Sigmoid colon (tissue), 4 donors: ENCODE measurements at regions not wholly inside any gene's neighbourhood (a gene's known extent, or its start where the extent isn't known, plus 50 kb on each side); places are given as distances from the start of the nearest gene placed in this dataset.

ENCODE experiments used
- CTCF ChIP-seq, 4 experiments: fragments of 450-650 bp in 3 of 4; fragments of 200-600 bp in 1 of 4; IDR thresholded peaks; one replicate each; pipeline ENCODE4 v1.5.1; 2016 to 2019; ENCODE audit warnings: antibody characterized with exemption in 4 of 4, mild to moderate bottlenecking in 3 of 4, moderate library complexity in 2 of 4
- EP300 ChIP-seq, 4 donors: sonication (generic); formaldehyde crosslinking; IDR thresholded peaks; one replicate each; pipeline ENCODE4 v1.6.1; 2017; ENCODE audit warnings: antibody characterized with exemption in 4 of 4

GRCh38 chr16:87194172-87194571 is 123.0 kb downstream of the C16orf95 start:
- TF ChIP-seq CTCF (IDR thresholded peaks at IDR 0.05) (no peak), EP300 (IDR thresholded peaks at IDR 0.05) (no peak)
